Type B pancreatic cell (in vitro differentiated cells): ENCODE measurements at regions not wholly inside any gene's neighbourhood (a gene's known extent, or its start where the extent isn't known, plus 50 kb on each side); places are given as distances from the start of the nearest gene placed in this dataset.

ENCODE experiments used
- DNase-seq: peaks from one replicate; pipeline ENCODE4 v3.0.0; 2021; ENCODE audit warnings: mixed read lengths; ENCODE audit not compliant: unreplicated experiment; ENCODE audit errors: extremely low spot score
- H3K27ac Mint-ChIP-seq: 2 replicates; pipeline ENCODE4 v1.8.0; 2021; ENCODE audit warnings: mild to moderate bottlenecking, mixed read lengths
- H3K27me3 Mint-ChIP-seq: 2 replicates; pipeline ENCODE4 v1.8.0; 2021; ENCODE audit warnings: mixed read lengths
- H3K36me3 Mint-ChIP-seq: 2 replicates; pipeline ENCODE4 v1.8.0; 2021; ENCODE audit warnings: mixed read lengths
- H3K4me1 Mint-ChIP-seq: one replicate; pipeline ENCODE4 v1.8.0; 2021; ENCODE audit warnings: mixed read lengths; ENCODE audit not compliant: unreplicated experiment
- H3K4me3 Mint-ChIP-seq: 2 replicates; pipeline ENCODE4 v1.8.0; 2021; ENCODE audit warnings: mild to moderate bottlenecking, mixed read lengths
- H3K9me3 Mint-ChIP-seq: 2 replicates; pipeline ENCODE4 v1.8.0; 2021; ENCODE audit warnings: mixed read lengths
- TF ChIP-seq, protein P1 (sequence below): fragments of 200-600 bp; sonication (generic); conservative IDR thresholded peaks from 2 replicates; pipeline ENCODE4 v1.5.0; 2021; ENCODE audit warnings: antibody characterized with exemption, mild to moderate bottlenecking

DNA sequence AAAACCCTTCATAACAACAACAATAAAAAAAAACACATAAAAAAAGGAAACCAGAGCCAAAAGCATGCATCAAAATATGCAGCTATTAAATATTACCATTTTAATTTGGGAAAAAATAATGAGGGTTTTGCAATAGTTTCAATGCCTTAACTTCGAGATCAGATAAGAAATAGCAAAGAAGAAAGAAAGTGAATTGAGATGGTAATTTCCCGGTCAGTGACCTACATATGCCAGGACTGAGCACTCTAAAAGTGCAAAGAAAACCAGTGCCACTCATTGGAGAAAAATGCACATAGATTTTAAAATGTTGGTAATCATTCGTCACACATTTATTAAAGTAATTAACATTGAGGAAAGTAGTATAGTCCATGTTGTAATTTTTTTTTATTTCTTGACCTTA is 944.2 kb downstream of the EFNB2 start:
- no peaks in the 10 kb centered on the region for H3K36me3 Mint-ChIP-seq

DNA sequence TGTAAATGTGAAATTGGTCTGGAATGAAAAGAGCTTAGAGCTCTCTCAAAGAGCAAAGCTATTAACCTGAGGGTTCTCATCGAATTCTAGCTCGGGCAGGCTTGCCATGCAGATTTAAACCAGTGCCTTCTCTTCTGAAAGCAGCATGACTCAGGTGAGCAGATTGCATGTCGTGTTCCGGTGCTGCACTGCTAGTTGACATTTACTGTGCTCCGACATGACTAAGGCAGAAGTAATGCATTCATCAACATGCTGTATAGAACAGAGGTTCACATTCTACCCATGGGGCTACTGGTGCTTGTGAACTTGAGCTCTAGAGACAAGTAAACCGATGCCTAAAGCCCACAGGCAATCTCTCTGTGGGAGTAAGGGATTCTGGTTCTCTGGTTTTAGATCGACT is 947.7 kb downstream of the EFNB2 start:
- Mint-ChIP-seq H3K27ac (no peak overlapping the region), H3K27me3 (no peaks in the 10 kb centered on the region), H3K36me3 (no peaks in the 10 kb centered on the region), H3K4me3 (no peak overlapping the region), H3K4me1 (peaks cover 14% of the 10 kb centered on the region), H3K9me3 (peaks cover 3% of the 10 kb centered on the region)
- DNase-seq: no peak
- TF ChIP-seq, protein P1, sequence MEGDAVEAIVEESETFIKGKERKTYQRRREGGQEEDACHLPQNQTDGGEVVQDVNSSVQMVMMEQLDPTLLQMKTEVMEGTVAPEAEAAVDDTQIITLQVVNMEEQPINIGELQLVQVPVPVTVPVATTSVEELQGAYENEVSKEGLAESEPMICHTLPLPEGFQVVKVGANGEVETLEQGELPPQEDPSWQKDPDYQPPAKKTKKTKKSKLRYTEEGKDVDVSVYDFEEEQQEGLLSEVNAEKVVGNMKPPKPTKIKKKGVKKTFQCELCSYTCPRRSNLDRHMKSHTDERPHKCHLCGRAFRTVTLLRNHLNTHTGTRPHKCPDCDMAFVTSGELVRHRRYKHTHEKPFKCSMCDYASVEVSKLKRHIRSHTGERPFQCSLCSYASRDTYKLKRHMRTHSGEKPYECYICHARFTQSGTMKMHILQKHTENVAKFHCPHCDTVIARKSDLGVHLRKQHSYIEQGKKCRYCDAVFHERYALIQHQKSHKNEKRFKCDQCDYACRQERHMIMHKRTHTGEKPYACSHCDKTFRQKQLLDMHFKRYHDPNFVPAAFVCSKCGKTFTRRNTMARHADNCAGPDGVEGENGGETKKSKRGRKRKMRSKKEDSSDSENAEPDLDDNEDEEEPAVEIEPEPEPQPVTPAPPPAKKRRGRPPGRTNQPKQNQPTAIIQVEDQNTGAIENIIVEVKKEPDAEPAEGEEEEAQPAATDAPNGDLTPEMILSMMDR: no peak

More for the DNA sequence above, 944.2 kb downstream of the EFNB2 start:
- DNase-seq: no peak
- H3K27ac Mint-ChIP-seq: no peak overlapping the region
- H3K27me3 Mint-ChIP-seq: no peaks in the 10 kb centered on the region
- H3K4me1 Mint-ChIP-seq: peaks cover 22% of the 10 kb centered on the region
- peaks cover 3% of the 10 kb centered on the region for H3K9me3 Mint-ChIP-seq
- TF ChIP-seq, protein P1: no peak
- no peak overlapping the region for H3K4me3 Mint-ChIP-seq

DNA sequence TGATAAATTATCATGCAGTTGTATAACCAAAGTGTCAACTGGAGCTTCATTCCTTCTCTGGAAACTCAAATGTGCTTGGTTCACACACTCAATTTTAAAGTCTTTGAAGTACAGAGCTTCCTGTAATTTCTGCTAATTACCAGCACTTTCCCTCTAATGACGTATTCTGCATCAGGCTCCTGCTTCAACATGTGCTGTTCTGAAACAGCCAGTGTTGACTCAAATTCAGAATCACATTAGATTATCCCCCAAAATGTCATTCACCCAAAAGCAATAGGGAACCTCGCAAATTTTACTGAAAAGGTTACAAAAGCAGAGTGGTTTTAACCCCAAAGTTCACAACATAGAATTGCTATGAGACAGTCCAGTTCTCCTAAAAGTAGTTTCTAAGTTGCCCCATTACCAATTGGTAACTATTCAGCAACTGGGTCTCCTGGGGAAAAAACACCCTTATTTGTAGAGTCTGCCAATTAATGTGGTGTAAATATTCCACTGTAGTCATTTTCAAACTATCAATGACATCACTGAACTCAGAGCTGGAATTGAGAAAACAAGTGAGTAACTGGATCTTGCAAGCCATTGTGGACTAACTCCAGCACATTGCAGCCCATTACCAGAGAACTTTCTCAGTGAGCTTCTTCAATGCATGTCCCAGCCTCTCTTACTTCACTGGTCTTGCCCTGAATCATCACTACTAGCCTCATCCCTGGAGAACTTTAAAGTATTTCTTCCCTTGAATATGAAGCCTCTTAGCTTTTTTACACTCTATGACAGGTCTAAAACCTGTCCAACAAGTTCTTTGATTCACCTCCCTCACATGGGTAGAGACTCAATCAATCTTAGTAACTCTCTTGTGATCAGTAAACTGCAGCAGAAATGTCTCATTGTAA is 955.4 kb downstream of the EFNB2 start:
- H3K36me3 Mint-ChIP-seq: peaks cover 5% of the 10 kb centered on the region
- H3K4me3 Mint-ChIP-seq: peak overlapping the region; percentile 7
- DNase-seq: no peak
- TF ChIP-seq, protein P1: no peak
- H3K4me1 Mint-ChIP-seq: no peaks in the 10 kb centered on the region
- H3K27ac Mint-ChIP-seq: peak overlapping the region; percentile 86
- no peaks in the 10 kb centered on the region for H3K27me3 Mint-ChIP-seq
- H3K9me3 Mint-ChIP-seq: peaks cover 11% of the 10 kb centered on the region

DNA sequence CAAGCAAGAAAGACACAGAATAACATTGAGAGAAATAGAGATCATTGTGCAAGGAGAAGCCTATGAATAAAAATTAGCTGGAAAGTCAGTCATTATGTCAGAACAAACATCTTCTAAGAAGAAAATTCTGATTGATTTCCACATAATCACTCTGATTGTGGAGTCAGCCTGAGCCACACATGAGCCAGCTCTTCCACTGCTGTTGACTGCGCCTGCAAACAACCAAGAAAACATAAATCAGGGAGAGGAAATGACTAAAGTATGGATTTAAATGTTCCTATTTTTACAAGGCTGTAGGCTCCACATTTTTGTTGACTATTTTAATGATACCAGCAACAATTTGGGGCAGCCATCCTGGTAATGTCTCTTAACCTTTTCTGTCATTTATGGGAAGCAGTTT is 962.3 kb downstream of the EFNB2 start:
- H3K4me1 Mint-ChIP-seq: no peaks in the 10 kb centered on the region
- peaks cover 10% of the 10 kb centered on the region for H3K9me3 Mint-ChIP-seq
- TF ChIP-seq, protein P1: no peak
- H3K27me3 Mint-ChIP-seq: no peaks in the 10 kb centered on the region
- H3K27ac Mint-ChIP-seq: no peak overlapping the region
- H3K36me3 Mint-ChIP-seq: peaks cover 4% of the 10 kb centered on the region
- DNase-seq: no peak
- H3K4me3 Mint-ChIP-seq: no peak overlapping the region

DNA sequence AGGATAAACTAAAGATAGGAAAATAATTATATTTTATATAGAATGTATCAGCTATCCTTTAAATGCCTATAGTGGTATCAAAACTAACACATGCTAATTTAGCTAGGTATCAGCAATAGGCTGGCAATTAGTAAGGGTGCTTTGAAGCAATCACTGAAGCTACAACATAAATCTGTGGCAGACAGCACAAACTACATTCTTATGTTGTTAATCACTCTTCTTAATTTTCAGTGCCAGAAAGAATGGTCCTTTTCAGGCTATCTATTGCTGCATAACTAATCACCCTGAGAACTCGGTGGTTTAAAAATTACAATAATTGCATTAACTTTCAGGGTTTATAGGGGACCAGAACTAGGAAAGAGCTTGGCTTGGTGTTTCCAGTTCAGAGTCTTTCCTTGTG is 963.1 kb downstream of the EFNB2 start:
- H3K9me3 Mint-ChIP-seq: peaks cover 10% of the 10 kb centered on the region
- H3K36me3 Mint-ChIP-seq: peaks cover 4% of the 10 kb centered on the region
- H3K4me1 Mint-ChIP-seq: no peaks in the 10 kb centered on the region
- no peak for DNase-seq
- no peak overlapping the region for H3K4me3 Mint-ChIP-seq
- no peak overlapping the region for H3K27ac Mint-ChIP-seq
- H3K27me3 Mint-ChIP-seq: no peaks in the 10 kb centered on the region
- TF ChIP-seq, protein P1: no peak
